ENCODE measurements at regions not wholly inside any gene's neighbourhood (a gene's known extent, or its start where the extent isn't known, plus 50 kb on each side); places are given as distances from the start of the nearest gene placed in this dataset.

DNA sequence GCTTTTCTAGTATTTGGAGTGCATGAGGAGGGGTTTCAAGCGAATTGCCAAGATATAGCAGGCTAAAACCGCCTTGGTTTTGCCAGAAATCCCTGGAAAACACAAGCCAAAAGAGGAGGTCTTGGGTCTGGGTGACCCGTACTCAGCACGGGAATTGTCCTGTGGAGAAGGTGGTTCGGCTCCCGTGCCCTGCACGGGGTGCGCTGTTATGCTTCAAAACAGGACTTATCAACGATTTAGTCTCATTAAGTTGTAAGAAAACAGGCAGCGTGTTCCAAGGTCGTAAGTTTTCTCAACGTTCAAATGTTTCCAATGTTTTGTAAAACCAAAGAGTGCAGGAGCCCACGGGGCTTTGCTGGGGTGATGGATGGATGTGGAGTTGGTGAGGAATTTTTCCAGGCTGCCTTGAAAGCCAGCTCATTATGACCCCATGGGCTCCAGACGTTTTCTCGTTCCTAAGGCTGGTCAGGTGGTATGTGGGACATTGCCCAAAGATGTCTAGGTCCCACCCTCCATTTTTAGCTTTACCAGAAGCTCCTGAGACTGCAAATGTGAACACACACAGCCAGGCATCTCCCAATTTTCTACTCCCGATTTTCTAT lies 75.4 kb upstream of the CLDN14 start:
- TF ChIP-seq, protein P1, sequence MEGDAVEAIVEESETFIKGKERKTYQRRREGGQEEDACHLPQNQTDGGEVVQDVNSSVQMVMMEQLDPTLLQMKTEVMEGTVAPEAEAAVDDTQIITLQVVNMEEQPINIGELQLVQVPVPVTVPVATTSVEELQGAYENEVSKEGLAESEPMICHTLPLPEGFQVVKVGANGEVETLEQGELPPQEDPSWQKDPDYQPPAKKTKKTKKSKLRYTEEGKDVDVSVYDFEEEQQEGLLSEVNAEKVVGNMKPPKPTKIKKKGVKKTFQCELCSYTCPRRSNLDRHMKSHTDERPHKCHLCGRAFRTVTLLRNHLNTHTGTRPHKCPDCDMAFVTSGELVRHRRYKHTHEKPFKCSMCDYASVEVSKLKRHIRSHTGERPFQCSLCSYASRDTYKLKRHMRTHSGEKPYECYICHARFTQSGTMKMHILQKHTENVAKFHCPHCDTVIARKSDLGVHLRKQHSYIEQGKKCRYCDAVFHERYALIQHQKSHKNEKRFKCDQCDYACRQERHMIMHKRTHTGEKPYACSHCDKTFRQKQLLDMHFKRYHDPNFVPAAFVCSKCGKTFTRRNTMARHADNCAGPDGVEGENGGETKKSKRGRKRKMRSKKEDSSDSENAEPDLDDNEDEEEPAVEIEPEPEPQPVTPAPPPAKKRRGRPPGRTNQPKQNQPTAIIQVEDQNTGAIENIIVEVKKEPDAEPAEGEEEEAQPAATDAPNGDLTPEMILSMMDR (IDR thresholded peaks at IDR 0.05 in 4 of 5, conservative IDR thresholded peaks at IDR 0.05 in 1 of 5): no peak
- no peak for TF ChIP-seq POLR2A (IDR thresholded peaks at IDR 0.05)
